Mucosa of descending colon (tissue), 3 donors: ENCODE measurements at regions not wholly inside any gene's neighbourhood (a gene's known extent, or its start where the extent isn't known, plus 50 kb on each side); places are given as distances from the start of the nearest gene placed in this dataset.

ENCODE experiments used
- ATAC-seq: fragments of 200-7000 bp; cut with Tn5 transposase; one replicate; pipeline ENCODE4 v1.9.1; 2020; ENCODE audit warnings: mild to moderate bottlenecking, moderate library complexity
- DNase-seq, 3 donors: peaks; one replicate each; pipeline ENCODE4 v3.0.0-alpha.2; 2020
- H3K36me3 ChIP-seq: fragments of 200-600 bp; one replicate; pipeline ENCODE4 v1.8.0; 2021; ENCODE audit warnings: low read depth, mild to moderate bottlenecking
- H3K4me1 ChIP-seq: fragments of 200-600 bp; one replicate; pipeline ENCODE4 v1.8.0; 2021; ENCODE audit warnings: low read depth, mild to moderate bottlenecking
- H3K4me3 ChIP-seq: fragments of 200-600 bp; one replicate; pipeline ENCODE4 v1.8.0; 2021; ENCODE audit warnings: mild to moderate bottlenecking
- H3K9me3 ChIP-seq: fragments of 200-600 bp; one replicate; pipeline ENCODE4 v1.8.0; 2021; ENCODE audit warnings: mild to moderate bottlenecking
- CTCF ChIP-seq: fragments of 200-600 bp; IDR thresholded peaks from one replicate; pipeline ENCODE4 v1.8.0; 2022; ENCODE audit warnings: antibody characterized with exemption, mild to moderate bottlenecking
- intact Hi-C, 2 donors: fragments of 100-400 bp; cut with DNase I in 1 of 2; cut with micrococcal nuclease in 1 of 2; formaldehyde crosslinking; loops; one replicate each; pipeline versions ENCODE4 v1.11.0 to v1.11.1; 2022; cut with DNase I, micrococcal nuclease
- donor health status: DM: no; HTN: no; CAD: no; lungs with moderate emphysema.
- donor health status: DM: no; HTN: no; CAD: no.
- donor health status: DM: no; HTN: yes; CAD: no.

GRCh38 chr13:50365408-50366391 lies 350.5 kb downstream of the KCNRG start:
- no peak for TF ChIP-seq CTCF
- Histone ChIP-seq H3K36me3 (no peaks in the 10 kb centered on the region), H3K4me3 (no peak overlapping the region), H3K9me3 (no peaks in the 10 kb centered on the region), H3K4me1 (peaks cover 8% of the 10 kb centered on the region)
- peak; percentile 80 for ATAC-seq
- DNase-seq, result peak in 1 of 3 donors; percentile 34
- intact Hi-C loops, result no loop called here

DNA sequence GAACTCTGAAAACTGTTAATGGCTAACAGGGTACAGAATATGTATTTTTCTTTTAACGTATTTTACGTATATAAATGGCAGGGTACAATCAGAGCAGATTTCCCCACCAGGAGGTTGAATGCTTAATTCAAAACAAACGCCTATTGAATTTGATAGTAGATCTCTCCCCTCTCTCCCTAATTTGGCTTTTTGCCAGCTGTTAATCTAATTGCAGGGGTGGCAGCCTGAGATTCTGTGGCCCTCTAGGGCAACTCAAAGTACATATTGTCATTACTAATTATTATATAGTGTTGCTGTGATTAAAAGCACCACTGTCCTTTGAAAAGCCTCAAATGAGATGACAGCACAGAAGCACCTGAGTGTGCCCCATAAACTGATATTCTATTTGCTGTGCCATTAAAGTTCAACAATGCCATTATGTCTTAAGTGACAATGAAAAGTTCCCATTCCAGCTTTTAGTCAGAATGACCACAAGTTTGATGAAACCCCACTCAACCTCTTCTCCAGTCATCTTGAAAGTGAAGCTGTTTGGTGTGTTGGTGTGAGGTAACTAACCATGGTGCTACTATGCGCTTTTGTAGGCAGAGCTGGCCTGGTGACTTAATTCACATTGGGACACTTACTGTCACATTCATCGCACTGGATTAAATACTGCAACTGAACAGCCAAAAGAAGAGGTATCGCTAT lies 351.4 kb downstream of the KCNRG start:
- Histone ChIP-seq H3K36me3 (no peaks in the 10 kb centered on the region), H3K4me3 (no peak overlapping the region), H3K9me3 (no peaks in the 10 kb centered on the region), H3K4me1 (peaks cover 8% of the 10 kb centered on the region)
- ATAC-seq (peak; percentile 29), DNase-seq (no peak)
- no peak for TF ChIP-seq CTCF
- intact Hi-C loops, result no loop called here

DNA sequence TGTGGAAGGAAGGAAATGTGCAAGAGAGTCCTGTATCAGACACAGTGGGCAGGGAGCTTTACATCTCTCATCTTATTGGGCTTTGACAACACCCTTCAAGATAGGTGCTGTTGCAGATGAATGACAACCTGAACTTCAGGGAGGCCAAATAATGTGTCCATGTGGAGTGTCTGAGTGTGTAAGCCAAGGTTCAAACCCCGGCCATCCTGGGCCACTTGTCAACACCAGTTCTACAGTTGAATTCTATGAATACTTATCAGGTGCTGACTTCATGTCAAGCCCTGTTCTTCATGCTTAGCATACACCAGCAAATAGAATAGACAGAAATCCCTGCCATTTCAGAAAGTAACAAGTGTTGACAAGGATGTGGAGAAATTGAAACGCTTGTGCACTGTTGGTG lies 354.4 kb downstream of the KCNRG start:
- no peaks in the 10 kb centered on the region for H3K36me3 ChIP-seq
- H3K4me3 ChIP-seq, result no peak overlapping the region
- H3K4me1 ChIP-seq, result peaks cover 8% of the 10 kb centered on the region
- no peak for TF ChIP-seq CTCF
- ATAC-seq (no peak), DNase-seq (no peak)
- intact Hi-C loops, result no loop called here
- H3K9me3 ChIP-seq, result no peaks in the 10 kb centered on the region

DNA sequence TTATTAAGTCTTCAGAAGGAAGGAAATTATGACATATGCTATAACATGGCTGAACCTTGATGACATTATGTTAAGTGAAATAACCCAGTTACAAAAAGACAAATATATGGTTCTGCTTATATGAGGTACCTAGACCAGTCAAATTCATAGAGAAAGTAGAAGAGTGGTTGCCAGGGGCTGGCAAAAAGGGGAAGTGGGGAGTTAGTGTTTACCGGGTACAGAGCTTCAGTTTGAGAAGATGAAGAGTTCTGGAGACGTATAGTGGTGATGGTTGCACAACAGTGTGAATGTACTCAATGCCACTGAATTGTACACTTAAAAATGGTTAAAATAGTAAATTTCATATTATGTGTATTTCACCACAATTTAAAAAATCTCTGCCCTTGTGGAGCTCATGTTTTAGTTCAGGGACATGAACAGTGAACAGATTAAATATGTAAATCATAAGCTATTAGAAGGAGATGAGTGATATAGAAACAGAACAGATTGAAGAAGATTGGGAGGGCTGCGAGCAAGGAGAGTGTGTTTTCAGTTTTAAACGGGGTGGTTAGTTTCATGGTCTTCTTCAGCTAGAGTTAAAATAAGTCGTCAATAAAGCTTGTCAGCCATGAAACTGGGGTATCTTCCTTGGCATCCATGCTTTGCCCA lies 355.2 kb downstream of the KCNRG start:
- TF ChIP-seq CTCF, result no peak
- Histone ChIP-seq H3K4me3 (no peak overlapping the region), H3K4me1 (peaks cover 8% of the 10 kb centered on the region), H3K9me3 (no peaks in the 10 kb centered on the region), H3K36me3 (no peaks in the 10 kb centered on the region)
- peak; percentile 42 for ATAC-seq
- no peak for DNase-seq
- intact Hi-C loops, result no loop called here

- H3K9me3 ChIP-seq, result no peaks in the 10 kb centered on the region
- intact Hi-C loops, result no loop called here
- H3K4me1 ChIP-seq, result no peaks in the 10 kb centered on the region
- TF ChIP-seq CTCF, result no peak
- H3K4me3 ChIP-seq, result no peak overlapping the region
- DNase-seq (no peak), ATAC-seq (no peak)
- no peaks in the 10 kb centered on the region for H3K36me3 ChIP-seq
These were observed 359.3 kb downstream of the KCNRG start for GRCh38 chr13:50374517-50374916.
